Cardiac muscle cell (in vitro differentiated cells and primary cell): ENCODE measurements at regions not wholly inside any gene's neighbourhood (a gene's known extent, or its start where the extent isn't known, plus 50 kb on each side); places are given as distances from the start of the nearest gene placed in this dataset.

Source experiments
- DNase-seq, 2 donors: peaks; one replicate each; pipeline versions ENCODE4 v3.0.0 to v3.0.0-alpha.2; 2010 to 2017; ENCODE audit warnings: low read depth in 1 of 2, low spot score in 1 of 2
- H3K27ac ChIP-seq: fragments of 200-600 bp; sonication (generic); 2 replicates; pipeline ENCODE4 v1.5.1; 2016
- H3K27me3 ChIP-seq: fragments of 200-600 bp; sonication (generic); 2 replicates; pipeline ENCODE4 v1.6.0; 2016; ENCODE audit warnings: control low read depth
- H3K36me3 ChIP-seq: fragments of 200-600 bp; sonication (generic); 2 replicates; pipeline ENCODE4 v1.5.1; 2016; ENCODE audit warnings: control low read depth
- H3K4me1 ChIP-seq: fragments of 200-600 bp; sonication (generic); 2 replicates; pipeline ENCODE4 v1.8.1; 2017; ENCODE audit warnings: low read depth, mild to moderate bottlenecking, mixed run types
- H3K4me3 ChIP-seq: fragments of 200-600 bp; sonication (generic); 2 replicates; pipeline ENCODE4 v1.5.1; 2016; ENCODE audit warnings: mild to moderate bottlenecking
- H3K9me3 ChIP-seq: fragments of 200-600 bp; sonication (generic); 2 replicates; pipeline ENCODE4 v1.5.1; 2017; ENCODE audit warnings: low read depth, mild to moderate bottlenecking, control low read depth
- CTCF ChIP-seq: IDR thresholded peaks from 2 replicates; pipeline ENCODE4 v1.5.1; 2012; ENCODE audit warnings: low read depth, mild to moderate bottlenecking, low read length

- no peaks in the 10 kb centered on the region for H3K9me3 ChIP-seq
- no peaks in the 10 kb centered on the region for H3K4me1 ChIP-seq
- peak; percentile 23 to 42 for DNase-seq
These were observed 394.0 kb upstream of the SYT1 start for GRCh38 chr12:78470354-78471195.

GRCh38 chr12:78473136-78473535, 391.4 kb upstream of the SYT1 start:
- Histone ChIP-seq H3K4me3 (no peak overlapping the region), H3K4me1 (no peaks in the 10 kb centered on the region), H3K27ac (no peak overlapping the region), H3K36me3 (no peaks in the 10 kb centered on the region), H3K9me3 (no peaks in the 10 kb centered on the region), H3K27me3 (no peaks in the 10 kb centered on the region)
- DNase-seq: peak in 1 of 2 donors; percentile 32
- no peak for TF ChIP-seq CTCF

More at GRCh38 chr12:78470354-78471195, 394.0 kb upstream of the SYT1 start:
- no peak overlapping the region for H3K4me3 ChIP-seq
- H3K36me3 ChIP-seq: no peaks in the 10 kb centered on the region
- no peak overlapping the region for H3K27ac ChIP-seq
- peak; percentile 43 for TF ChIP-seq CTCF
- no peaks in the 10 kb centered on the region for H3K27me3 ChIP-seq

DNA sequence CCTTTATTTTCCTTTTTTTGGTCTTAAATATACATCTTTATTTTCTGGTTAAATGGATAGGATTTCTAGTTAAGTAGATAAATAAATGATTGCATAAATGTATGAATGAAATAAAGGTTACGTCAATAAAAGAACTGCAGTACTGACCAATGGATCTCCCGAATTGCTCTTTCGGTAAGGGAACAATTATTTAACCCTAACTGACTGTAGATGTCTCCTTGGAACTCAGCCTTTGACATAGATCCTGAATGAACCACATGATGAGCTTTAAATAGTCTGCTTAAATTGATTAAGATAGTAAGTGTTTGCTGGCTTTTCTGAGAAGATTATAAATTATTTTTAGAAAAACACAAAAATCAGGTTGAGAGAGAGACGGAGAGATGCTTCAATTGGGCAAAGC, 391.0 kb upstream of the SYT1 start:
- Histone ChIP-seq H3K27me3 (no peaks in the 10 kb centered on the region), H3K27ac (no peak overlapping the region), H3K36me3 (no peaks in the 10 kb centered on the region), H3K4me1 (no peaks in the 10 kb centered on the region), H3K4me3 (no peak overlapping the region), H3K9me3 (no peaks in the 10 kb centered on the region)
- no peak for TF ChIP-seq CTCF
- no peak for DNase-seq

DNA sequence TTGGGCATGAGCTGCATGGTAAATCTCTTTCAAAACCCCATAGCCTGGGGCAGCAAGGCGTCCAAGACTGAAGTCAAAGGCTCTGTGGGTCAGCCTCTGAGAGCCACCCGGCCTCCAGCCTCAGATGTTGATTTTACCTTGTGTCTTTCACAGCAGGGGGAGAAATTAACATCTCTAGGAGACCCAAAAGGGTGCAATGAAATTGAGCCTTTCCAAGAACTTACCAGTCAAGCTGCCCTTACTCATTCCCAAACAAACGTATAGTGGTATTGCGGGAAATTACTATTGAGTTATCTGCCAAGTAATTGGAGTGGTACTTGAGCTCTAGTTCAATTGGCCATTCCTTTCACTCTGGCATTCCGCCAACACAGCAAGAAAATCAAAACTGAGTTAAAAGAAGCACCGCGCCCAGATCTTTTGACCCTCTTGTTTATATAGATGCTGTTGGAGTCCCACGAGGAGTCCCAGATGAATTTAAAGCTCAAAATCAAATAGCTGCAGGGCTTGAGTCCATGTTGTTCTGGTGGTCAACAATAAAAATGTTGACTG, 380.7 kb upstream of the SYT1 start:
- Histone ChIP-seq H3K4me1 (no peaks in the 10 kb centered on the region), H3K36me3 (no peaks in the 10 kb centered on the region), H3K27me3 (no peaks in the 10 kb centered on the region), H3K9me3 (no peaks in the 10 kb centered on the region), H3K4me3 (no peak overlapping the region), H3K27ac (no peak overlapping the region)
- TF ChIP-seq CTCF: no peak
- no peak for DNase-seq

DNA sequence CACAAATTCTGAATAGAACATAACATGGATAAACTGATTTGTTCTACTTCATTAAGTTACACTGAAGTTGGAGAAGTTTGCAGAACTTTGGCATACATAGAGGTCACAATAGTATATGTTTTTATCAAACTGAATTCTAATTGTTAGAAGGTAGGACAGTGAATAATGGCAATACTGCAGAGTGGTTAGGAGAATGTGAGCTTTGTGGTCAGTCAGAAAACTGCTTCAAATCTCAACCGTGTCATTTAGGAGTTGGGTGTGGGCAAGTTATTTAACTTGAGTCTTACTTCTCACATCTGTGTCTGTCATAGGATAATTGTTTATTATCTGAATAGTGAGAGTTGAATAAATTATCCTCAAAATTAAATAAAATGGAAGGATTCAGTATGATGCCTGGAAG, 374.6 kb upstream of the SYT1 start:
- Histone ChIP-seq H3K4me1 (no peaks in the 10 kb centered on the region), H3K27me3 (no peaks in the 10 kb centered on the region), H3K36me3 (no peaks in the 10 kb centered on the region), H3K27ac (no peak overlapping the region), H3K4me3 (no peak overlapping the region), H3K9me3 (no peaks in the 10 kb centered on the region)
- DNase-seq: no peak
- TF ChIP-seq CTCF: no peak
